Activated CD4-positive, alpha-beta T cell treated with anti-CD3 and anti-CD28 coated beads, Interleukin-2, amount 50 U/mL, for 48 hours (primary cell): ENCODE measurements at regions not wholly inside any gene's neighbourhood (a gene's known extent, or its start where the extent isn't known, plus 50 kb on each side); places are given as distances from the start of the nearest gene placed in this dataset.

Experiments
- DNase-seq, 2 experiments: peaks; one replicate each; pipeline ENCODE4 v3.0.0-alpha.2; 2020

DNA sequence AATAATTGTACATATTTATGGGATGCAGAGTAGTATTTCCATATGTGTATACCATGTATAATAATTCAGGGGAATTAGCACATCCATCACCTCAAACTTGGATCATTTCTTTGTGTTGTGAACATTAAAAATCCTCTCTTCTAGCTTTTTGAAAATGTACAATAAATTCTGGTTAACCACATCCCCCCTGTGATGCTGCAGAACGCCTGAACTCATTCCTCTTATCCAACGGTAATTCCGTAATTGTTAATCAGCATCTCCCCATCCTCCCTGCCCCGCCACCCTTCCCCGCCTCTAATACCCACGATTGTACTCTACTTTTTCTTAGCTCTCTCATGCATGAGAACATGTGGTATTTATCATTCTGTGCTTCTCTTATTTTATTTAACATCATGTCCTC, 127.7 kb upstream of the ANKRD55 start:
- DNase-seq: no peak

DNA sequence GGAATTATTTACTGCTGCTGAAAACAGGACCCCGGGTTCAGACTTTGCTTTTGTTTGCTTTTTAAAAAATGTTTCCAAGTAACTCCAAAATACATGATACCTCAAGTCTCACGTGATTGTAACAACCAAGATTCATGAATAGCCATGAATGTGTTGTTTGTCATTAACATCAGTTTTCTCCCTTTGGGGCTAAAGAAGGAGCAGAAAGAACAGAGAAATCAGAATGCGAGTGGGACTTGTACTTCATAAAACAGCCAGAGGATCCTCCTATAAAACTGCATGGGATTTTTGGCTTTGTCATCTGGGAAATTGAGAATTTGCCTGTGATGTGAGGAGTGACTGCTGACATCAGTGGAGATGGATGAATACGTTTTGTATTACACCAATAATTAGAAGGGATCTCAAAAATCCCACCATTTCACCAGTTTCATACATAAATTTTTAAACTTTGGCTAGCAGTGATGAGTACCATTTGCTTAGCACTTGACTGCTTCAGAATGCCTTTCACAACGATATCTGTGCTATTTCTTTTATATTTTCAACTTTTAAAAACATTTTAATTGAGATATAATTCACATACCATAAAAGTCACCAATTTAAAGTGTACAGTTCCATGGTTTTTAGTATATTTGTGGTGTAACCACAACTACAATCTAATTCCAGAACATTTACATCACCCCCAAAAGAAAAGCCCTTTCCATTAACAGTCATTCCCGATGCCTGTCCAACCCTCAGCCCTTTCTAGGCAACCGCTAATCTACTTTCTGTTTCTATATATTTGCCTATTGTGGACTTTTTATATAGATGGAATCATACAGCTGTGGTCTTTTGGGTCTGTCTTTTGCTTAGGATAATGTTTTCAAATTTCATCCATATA, 126.9 kb upstream of the ANKRD55 start:
- no peak for DNase-seq

DNA sequence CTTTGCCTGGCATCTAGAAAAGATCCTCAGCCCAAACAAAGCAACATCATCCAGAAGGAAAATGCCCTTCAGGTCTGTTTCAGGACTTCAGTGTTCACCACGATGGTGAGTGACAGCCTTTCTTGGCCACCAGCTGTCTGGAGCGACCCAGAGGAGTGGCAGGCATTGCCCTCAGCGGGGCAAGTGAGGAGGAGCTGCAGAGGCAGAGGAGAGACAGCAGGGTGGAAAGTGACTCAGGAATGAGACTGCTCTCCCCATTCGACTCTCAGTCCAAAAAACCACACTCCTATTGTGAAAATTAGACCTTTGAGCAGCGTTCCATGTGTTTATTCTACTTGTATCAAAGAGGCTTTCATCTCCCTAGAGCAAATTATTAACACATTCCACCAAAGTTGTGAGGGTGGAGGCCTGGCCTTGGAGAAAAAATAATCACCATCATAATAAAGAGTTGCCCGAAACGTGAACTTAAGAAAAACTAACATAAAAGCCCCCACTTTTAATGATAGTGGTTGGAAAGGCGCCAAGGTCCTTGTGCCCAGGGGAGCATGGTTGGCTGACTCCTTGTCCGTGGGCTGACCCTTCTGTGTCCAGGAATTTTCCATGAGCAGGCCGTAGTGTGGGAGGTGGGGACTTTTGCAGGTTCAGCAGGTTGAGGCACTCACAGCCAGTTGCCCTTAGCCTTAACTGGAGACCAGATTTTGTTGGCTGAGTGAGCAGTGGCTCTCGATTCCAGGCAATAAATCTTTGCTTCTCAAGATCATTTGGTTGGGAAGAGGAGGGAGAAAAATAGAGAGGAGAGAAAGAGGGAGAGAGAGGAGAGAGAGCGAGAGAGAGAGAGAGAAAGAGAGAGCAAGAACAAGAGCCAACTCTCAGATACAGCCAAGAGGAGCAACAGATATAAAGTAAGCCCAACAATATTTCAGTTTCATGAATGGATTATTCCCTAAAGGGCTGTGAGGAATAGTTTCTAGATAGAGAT, 125.9 kb upstream of the ANKRD55 start:
- no peak for DNase-seq

GRCh38 chr5:56358046-56358445, 124.9 kb upstream of the ANKRD55 start:
- DNase-seq: no peak

DNA sequence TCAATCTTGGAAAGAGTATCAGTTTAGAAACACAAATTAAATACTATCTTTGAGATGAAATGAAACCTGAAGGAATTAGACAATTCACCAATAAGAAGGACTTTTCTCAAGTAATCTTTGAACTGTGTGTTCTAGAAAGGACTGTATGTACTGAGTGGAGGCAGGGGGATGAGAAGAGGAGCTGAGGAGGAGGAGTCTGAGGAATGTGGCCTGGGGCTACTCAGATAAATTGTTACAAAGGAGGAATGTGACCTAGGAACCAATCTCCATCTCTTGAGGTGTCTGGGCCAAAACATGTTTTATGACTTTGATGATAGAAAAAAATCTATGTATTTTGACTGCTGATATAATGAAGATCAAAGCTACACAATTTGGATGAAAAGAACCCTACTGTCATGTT, 124.3 kb upstream of the ANKRD55 start:
- DNase-seq: no peak

DNA sequence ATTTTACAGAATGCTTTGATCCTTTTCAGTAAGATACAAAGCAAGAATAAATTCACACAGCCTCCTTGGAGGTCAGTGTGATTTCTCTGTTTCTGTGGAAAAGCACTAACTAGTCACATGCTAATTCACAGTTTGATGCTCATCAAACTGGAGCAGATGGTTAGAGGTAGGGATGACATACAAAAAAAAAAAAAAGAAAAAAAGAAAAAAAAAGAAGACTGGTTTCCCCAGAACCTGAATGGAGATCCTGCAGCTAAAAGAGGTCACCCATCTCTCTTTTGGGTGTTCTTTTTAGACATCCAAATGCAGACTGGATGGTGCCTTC, 123.7 kb upstream of the ANKRD55 start:
- no peak for DNase-seq

DNA sequence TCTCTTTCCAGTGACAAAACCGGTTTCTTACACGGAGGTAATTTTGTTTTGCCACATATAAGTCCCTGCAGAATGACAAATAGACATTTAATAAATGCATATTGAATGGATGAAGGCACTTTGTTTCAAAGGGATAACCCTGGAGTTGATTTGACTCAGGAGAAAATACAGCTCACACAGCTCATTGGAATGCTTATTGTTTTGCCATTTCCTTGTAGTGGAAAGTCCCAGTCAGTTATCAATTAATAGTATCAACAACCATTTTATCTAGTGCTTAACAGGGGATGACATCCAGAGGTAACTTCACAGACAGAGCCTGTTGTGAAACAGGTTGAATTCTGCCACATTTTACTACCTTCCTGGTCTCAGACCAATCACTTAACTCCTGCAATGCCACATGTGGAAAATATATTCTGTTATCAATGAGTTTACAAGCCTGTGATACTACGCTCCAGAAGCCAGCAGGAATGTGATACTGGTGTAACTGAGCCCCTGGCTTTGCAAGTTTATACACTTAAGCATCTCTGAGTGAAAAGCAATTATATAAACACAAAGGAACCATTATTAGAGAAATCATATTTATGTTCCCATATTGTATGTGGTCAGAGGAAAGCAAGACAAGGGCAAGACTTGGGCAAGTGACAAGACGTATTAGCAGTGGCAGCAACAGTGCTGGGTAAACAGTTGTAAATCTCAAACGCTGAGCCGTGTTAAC, 123.1 kb upstream of the ANKRD55 start:
- DNase-seq: no peak

DNA sequence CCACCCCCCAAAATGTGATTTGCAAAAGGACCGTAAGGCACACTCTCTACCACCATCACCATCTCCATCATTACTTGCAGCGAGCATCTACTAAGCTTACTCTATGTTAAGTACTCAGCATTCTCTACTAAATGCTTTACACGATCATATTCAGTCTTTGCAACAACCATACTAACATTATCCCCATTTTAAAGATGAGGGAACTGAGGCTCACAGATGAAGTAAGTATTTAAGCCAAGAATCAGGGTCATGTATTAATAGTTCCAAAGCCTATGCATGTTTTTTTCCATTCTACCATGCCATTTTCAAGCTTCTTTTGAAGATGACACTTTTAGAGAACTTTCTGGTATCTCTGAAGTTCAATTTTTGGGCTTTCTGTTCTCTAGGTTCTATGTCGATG, 121.7 kb upstream of the ANKRD55 start:
- DNase-seq: no peak

- DNase-seq: no peak
These were observed 119.9 kb upstream of the ANKRD55 start for GRCh38 chr5:56352808-56353590.

DNA sequence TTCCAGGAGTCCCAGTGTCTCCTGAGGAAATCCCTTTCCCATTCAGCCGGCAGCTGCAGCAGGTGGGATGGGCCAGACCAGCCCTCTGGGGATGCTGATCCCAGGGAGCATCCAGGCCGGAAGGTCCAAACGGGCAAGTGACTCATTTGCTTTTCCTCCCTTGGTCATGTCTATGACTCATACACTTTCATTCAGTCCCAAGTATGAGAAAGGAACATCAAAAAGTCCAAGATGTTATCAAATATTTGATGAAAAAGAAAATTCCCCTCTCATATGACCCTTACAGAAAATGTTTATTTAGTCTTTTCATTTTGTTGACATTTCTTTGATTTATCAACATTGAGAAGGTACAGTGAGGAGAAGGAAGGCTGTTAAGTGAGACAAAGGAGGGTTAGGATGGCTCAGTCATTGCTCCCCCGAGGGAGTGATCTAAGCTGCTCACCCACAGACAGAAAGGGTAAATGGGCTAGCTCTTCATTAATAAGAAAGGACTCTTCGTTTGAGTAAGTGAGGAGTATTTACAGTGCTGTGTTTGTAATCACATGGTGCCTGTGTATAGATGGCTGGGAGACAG, 117.6 kb upstream of the ANKRD55 start:
- no peak for DNase-seq

DNA sequence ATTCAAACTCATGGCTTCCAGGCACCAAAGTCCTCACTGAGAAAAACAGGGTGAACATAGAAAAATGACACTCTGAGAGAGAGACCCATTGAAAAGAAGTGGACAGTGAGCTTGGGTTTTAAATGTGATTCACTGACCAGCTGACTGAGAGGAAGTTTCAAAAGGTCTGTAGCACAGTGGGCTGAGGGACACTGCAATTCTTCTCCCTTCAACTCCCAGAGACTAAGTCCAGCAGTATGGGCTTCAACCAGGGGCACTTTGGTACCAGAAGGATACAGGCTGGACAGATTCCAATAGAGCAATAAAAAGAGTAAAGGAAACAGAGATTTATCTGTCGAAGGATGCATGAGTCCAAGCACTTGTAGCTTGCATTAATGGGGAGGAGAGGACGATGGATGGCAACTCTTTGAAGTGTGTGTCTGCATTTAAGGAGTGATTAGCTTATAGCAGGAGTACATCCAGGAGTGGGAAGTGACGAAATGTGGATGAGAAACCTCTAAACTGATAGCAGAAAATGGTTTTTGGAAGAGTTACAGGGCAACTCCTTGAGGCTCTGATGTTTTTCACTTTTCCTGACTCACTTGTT, 117.0 kb upstream of the ANKRD55 start:
- no peak for DNase-seq

DNA sequence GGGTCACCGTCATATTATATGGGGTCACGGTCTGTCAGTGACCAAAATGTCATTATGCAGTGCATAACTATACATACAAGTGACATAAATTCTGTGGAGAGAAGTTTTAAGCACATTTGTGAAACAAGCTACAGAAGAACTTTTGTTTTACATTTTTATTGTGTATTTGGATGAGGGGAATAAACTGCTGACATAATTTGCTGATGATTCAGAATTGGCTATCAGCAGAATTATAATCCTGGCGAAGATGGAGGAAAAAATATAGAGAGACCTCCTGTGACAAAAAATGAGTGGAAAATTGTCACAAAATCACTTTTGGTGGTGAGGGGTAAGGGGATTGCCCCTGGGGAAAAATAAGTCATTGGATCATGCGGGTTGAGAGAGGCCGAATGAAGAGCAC, 116.3 kb upstream of the ANKRD55 start:
- DNase-seq: no peak

DNA sequence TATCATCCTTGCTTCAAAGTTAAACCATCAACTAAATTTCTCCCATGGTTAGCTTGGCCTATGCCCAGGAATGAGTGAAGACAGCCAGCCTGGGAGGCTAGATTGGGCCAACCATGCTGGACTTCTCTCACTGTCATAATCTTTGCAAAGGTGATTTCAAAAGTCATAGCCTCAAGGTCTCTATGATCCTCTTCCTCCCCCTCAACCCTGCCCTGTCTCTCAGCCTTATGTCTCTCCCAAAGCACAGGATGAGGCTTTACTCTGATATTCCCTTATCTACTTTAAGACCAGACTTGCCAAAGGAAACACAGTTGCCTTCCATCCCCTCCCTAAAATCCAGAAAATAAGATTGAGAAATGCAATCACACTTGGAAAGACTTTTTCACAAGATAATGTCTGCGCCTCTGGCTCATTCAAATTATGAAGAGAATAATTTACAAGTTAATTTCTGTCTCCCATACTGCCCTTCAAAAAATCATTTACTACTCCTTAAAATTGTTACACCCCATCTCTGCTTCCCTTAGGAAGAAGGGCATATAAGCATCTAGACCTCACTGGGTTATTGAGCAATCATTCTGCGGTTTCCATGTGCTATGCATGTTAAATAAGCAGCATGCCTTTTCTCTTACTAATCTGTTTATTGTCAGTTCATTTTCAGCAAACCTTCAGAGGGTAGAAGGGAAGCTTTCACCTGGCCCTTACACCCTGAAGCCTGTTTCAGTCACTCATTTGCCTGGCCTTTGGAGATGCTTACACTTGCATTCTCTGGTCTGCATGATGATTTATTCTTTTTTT, 113.8 kb upstream of the ANKRD55 start:
- no peak for DNase-seq

- no peak for DNase-seq
These were observed 113.0 kb upstream of the ANKRD55 start for GRCh38 chr5:56346044-56346710.

- DNase-seq: no peak
These were observed 112.2 kb upstream of the ANKRD55 start for GRCh38 chr5:56345352-56345751.

GRCh38 chr5:56344594-56344993, 111.5 kb upstream of the ANKRD55 start:
- DNase-seq: no peak

DNA sequence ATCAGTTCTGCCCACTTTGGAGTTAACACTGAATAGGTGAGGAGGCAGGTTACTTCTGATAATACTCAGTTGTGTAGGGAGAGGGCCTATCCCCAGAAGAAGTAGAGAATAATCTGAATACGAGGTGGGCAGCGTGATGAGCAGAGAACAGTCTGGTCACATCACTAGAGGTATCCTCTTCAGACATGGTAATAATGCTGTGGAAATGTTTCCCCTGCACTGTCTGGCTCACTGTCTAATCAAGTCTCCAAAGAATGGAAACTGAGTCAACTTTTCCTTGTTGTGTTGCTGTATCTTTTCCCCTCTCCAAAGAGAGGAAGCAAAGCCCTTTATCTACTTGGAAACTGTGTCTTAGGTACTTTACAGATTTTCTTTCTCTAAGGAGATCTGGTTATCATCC, 110.9 kb upstream of the ANKRD55 start:
- no peak for DNase-seq

DNA sequence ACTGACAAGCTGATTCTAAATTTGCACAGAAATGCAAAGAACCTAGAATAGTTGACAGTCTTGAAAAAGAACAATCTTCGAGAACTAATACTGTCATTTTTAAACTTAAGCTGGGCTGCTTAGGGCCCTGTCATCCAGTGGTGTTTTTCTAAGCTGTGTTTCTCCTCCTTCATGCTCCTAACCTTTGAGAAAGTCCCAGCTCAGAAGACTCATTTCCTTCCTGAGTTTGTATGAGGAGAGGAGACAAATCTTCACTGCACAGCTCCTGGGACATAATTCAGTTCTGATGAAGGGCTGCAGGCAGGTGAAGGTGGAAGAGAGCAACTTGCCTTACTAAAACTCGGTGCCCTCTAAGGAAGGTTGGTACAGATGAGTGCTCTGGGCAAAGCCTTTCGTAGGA, 109.5 kb upstream of the ANKRD55 start:
- no peak for DNase-seq

DNA sequence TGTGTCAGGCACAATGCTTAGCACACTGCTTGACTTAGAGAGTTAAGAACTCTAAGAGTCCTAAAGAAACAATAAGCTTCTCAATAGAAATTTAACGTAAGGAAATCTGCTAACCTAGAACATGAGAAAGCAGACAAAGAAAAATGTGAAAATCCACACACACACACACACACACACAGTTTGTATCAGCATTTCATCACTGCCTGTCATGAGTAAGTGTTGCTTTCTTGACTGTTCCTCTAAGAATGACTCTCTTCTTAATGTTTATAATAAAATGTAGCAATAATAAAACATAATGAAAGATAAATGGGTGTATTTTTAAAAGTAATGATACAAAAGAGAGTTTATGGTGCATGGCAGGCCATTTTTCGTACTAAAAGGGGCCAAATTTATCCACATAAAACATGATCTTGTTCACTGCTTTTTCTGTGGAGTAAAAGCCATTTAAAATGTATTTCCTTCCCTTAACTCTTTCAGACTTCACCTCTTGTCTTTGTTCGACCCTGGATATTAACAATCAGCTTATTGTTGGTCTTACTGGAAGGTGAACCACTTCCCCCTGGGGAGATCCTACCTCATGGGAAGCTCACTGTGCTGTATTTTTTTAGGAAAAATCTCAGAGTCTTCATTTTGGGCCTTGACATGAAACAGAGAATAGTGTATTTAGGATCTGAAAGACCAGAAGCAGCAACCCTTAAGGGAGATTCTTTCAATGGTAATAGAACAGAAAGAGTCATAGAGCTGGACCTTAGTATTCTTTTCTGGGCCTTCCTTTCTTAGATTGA, 107.3 kb upstream of the ANKRD55 start:
- no peak for DNase-seq
